Gastrocnemius medialis (tissue), 4 donors: ENCODE measurements at regions not wholly inside any gene's neighbourhood (a gene's known extent, or its start where the extent isn't known, plus 50 kb on each side); places are given as distances from the start of the nearest gene placed in this dataset.

Experiments
- POLR2A ChIP-seq, 2 donors: fragments of 450-650 bp; IDR thresholded peaks; one replicate each; pipeline ENCODE4 v1.6.1; 2017; ENCODE audit warnings: antibody characterized with exemption in 2 of 2, mild to moderate bottlenecking in 2 of 2, moderate library complexity in 2 of 2
- TF ChIP-seq, protein P1 (sequence below), 5 experiments: fragments of 450-650 bp in 3 of 5; fragments of 200-600 bp in 2 of 5; sonication (generic) in 2 of 5; IDR thresholded peaks in 4 of 5; conservative IDR thresholded peaks in 1 of 5; 1 replicate in 4 of 5; 2 replicates in 1 of 5; pipeline ENCODE4 v1.5.1; 2016 to 2019; ENCODE audit warnings: antibody characterized with exemption in 5 of 5, mild to moderate bottlenecking in 3 of 5, moderate library complexity in 3 of 5

DNA sequence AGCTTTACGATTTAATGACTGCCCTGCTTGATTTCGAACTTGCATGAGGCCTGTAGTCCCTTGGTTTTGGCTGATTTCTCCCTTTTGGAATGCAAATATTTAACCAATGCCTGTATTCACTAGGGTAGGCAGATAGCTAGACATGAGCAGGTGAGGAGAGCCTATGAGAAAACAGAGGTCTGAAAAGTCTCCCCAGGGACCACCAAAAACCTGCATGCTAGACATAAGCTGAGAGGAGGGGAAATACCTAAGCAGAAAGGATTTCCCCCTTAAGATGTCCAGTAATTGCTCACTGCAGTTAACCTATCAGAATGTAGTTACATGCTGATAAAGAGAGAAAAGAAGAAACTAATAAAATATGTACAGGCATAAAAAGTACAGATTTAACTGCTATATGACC is 667.4 kb upstream of the SEMA6A start:
- TF ChIP-seq, protein P1, sequence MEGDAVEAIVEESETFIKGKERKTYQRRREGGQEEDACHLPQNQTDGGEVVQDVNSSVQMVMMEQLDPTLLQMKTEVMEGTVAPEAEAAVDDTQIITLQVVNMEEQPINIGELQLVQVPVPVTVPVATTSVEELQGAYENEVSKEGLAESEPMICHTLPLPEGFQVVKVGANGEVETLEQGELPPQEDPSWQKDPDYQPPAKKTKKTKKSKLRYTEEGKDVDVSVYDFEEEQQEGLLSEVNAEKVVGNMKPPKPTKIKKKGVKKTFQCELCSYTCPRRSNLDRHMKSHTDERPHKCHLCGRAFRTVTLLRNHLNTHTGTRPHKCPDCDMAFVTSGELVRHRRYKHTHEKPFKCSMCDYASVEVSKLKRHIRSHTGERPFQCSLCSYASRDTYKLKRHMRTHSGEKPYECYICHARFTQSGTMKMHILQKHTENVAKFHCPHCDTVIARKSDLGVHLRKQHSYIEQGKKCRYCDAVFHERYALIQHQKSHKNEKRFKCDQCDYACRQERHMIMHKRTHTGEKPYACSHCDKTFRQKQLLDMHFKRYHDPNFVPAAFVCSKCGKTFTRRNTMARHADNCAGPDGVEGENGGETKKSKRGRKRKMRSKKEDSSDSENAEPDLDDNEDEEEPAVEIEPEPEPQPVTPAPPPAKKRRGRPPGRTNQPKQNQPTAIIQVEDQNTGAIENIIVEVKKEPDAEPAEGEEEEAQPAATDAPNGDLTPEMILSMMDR (IDR thresholded peaks at IDR 0.05 in 4 of 5, conservative IDR thresholded peaks at IDR 0.05 in 1 of 5): no peak
- TF ChIP-seq POLR2A (IDR thresholded peaks at IDR 0.05): no peak
